ENCODE measurements at regions not wholly inside any gene's neighbourhood (a gene's known extent, or its start where the extent isn't known, plus 50 kb on each side); places are given as distances from the start of the nearest gene placed in this dataset.

DNA sequence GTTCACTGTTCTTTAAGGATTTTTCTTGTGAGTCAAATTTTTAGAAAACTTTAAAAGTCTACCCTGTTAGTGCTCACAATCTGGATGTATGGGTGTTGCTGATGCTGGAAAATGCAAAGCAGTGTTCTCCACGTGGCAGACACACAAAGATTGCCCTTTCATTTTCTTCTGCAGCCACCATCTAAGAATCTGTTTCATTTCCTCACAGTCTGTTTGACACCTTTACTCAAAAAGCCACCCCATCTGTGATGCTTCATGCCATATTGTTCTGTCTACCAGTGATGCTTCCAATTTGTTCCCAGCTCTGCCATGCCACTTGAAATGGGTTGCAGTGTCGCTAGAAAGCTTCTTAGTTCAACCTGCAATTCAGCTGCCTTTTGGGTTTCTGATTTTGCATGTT lies 464.2 kb upstream of the UBE2E3 start:
- Histone ChIP-seq H4K8ac (ENCODE audit: low read depth in 2 of 2, low read length in 2 of 2) (no peak overlapping the region), H3K23ac (ENCODE audit: low read depth, low read length) (no peak overlapping the region), H2BK20ac (ENCODE audit: low read depth, low read length) (0 out of 2 replicates have a peak overlapping the region, but pooled peaks have one; percentile 14), H3K36me3 (ENCODE audit: control insufficient read depth, insufficient read depth, low read length) (no peaks in the 10 kb centered on the region), H3K18ac (ENCODE audit: low read depth, low read length) (no peak overlapping the region), H4K20me1 (ENCODE audit: insufficient read depth, low read length) (no peaks in the 10 kb centered on the region), H3K4me1 (ENCODE audit: control insufficient read depth, insufficient read depth, low read length) (peaks cover 3% of the 10 kb centered on the region; the same call in 1 of the 2 replicates), H3K4ac (ENCODE audit: low read depth, low read length) (no peak overlapping the region), H3K4me3 (ENCODE audit: insufficient read depth, low read depth, low read length) (no peak overlapping the region), H2BK15ac (ENCODE audit: low read depth, low read length) (no peak overlapping the region), H4K91ac (ENCODE audit: insufficient read depth, low read depth, low read length) (no peak overlapping the region), H3K27me3 (ENCODE audit: control insufficient read depth, insufficient read depth, low read length) (no peaks in the 10 kb centered on the region), H3K27ac (ENCODE audit: insufficient read depth, low read length) (no peak overlapping the region), H3K4me2 (ENCODE audit: low read depth, low read length) (no peak overlapping the region), H3K9ac (ENCODE audit: low read depth, low read length) (no peak overlapping the region), H2BK120ac (ENCODE audit: low read depth, low read length) (no peak overlapping the region), H2BK5ac (ENCODE audit: low read depth, low read length, poor library complexity, severe bottlenecking) (no peak overlapping the region), H2AFZ (replicated peaks; ENCODE audit: low read length, poor library complexity) (peak overlapping the region; percentile 37), H3K56ac (ENCODE audit: extremely low read depth, insufficient read depth, low read length) (no peak overlapping the region), H3K14ac (replicated peaks; ENCODE audit: low read depth, low read length) (no peak overlapping the region; the same call in 1 of the 2 replicates), H4K5ac (ENCODE audit: low read depth, low read length) (no peak overlapping the region), H2AK5ac (ENCODE audit: low read depth, low read length) (no peak overlapping the region), H2AK9ac (replicated peaks; ENCODE audit: low read depth, low read length, poor library complexity) (no peak overlapping the region), H3K9me3 (ENCODE audit: control insufficient read depth, insufficient read depth, low read length) (no peaks in the 10 kb centered on the region), H3K9me1 (ENCODE audit: insufficient read depth, low read length) (no peaks in the 10 kb centered on the region), H3K79me1 (ENCODE audit: low read depth in 1 of 2, low read length in 2 of 2) (no peaks in the 10 kb centered on the region; a peak in 1 of 4 replicates)
- DNase-seq (no peak), ATAC-seq (ENCODE audit: low read depth) (no peak)
- ChIA-PET POLR2A (ENCODE audit: unreplicated experiment) (no interaction called here), CTCF (no interaction called here)
- WGBS, 2 experiments (ENCODE audit: extremely low coverage in 2 of 2, insufficient read length in 1 of 2): no CpG with 5 or more reads among the region's 2 CpGs
- BruUV-seq (replicated peaks): no TSS peak
- in situ Hi-C loops (cut with MboI; ENCODE audit: low sequenced_read_pairs) (no loop called here), intact Hi-C loops (cut with micrococcal nuclease) (no loop called here), dilution Hi-C loops (cut with HindIII; ENCODE audit: low sequenced_read_pairs, unreplicated experiment) (no loop called here)
- no peak for TF ChIP-seq BHLHE40 (IDR thresholded peaks at IDR 0.05; ENCODE audit: low read depth, low read length)
- no peak for TF ChIP-seq POLR2A (IDR thresholded peaks at IDR 0.05; ENCODE audit: low read depth, low read length)
- TF ChIP-seq, protein P1, sequence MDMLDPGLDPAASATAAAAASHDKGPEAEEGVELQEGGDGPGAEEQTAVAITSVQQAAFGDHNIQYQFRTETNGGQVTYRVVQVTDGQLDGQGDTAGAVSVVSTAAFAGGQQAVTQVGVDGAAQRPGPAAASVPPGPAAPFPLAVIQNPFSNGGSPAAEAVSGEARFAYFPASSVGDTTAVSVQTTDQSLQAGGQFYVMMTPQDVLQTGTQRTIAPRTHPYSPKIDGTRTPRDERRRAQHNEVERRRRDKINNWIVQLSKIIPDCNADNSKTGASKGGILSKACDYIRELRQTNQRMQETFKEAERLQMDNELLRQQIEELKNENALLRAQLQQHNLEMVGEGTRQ (IDR thresholded peaks at IDR 0.05; ENCODE audit: low read depth, low read length): no peak
- no peak for TF ChIP-seq CHD1 (IDR thresholded peaks at IDR 0.05; ENCODE audit: low read depth, low read length)
- TF ChIP-seq RFX5 (IDR thresholded peaks at IDR 0.05; ENCODE audit: low read depth, low read length): no peak
- no peak for TF ChIP-seq RAD21 (IDR thresholded peaks at IDR 0.05; ENCODE audit: low read length)
- TF ChIP-seq, protein P2, sequence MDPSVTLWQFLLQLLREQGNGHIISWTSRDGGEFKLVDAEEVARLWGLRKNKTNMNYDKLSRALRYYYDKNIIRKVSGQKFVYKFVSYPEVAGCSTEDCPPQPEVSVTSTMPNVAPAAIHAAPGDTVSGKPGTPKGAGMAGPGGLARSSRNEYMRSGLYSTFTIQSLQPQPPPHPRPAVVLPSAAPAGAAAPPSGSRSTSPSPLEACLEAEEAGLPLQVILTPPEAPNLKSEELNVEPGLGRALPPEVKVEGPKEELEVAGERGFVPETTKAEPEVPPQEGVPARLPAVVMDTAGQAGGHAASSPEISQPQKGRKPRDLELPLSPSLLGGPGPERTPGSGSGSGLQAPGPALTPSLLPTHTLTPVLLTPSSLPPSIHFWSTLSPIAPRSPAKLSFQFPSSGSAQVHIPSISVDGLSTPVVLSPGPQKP (IDR thresholded peaks at IDR 0.05; ENCODE audit: borderline replicate concordance, low read depth, low read length): no peak
- no peak for TF ChIP-seq RCOR1 (IDR thresholded peaks at IDR 0.05; ENCODE audit: insufficient replicate concordance, low read length)
- TF ChIP-seq CEBPB (IDR thresholded peaks at IDR 0.05; ENCODE audit: low read depth, low read length): no peak
- no peak for TF ChIP-seq MXI1 (IDR thresholded peaks at IDR 0.05; ENCODE audit: borderline replicate concordance, low read depth, low read length)
